Ishikawa (cell line): ENCODE measurements at regions not wholly inside any gene's neighbourhood (a gene's known extent, or its start where the extent isn't known, plus 50 kb on each side); places are given as distances from the start of the nearest gene placed in this dataset.

Experiments
- CEBPB ChIP-seq: IDR thresholded peaks from 2 replicates; pipeline ENCODE4 v1.6.1; 2012
- CREB1 ChIP-seq: IDR thresholded peaks from 2 replicates; pipeline ENCODE4 v1.6.1; 2012; ENCODE audit warnings: low read depth
- EGR1 ChIP-seq: IDR thresholded peaks from 2 replicates; pipeline ENCODE4 v1.6.1; 2012
- EP300 ChIP-seq: IDR thresholded peaks from 2 replicates; pipeline ENCODE4 v1.6.1; 2012; ENCODE audit warnings: borderline replicate concordance
- FOXM1 ChIP-seq: IDR thresholded peaks from 2 replicates; pipeline ENCODE4 v1.6.1; 2012; ENCODE audit warnings: low read depth, borderline replicate concordance
- NFIC ChIP-seq: IDR thresholded peaks from 2 replicates; pipeline ENCODE4 v1.6.1; 2012
- RAD21 ChIP-seq: IDR thresholded peaks from 2 replicates; pipeline ENCODE4 v1.6.1; 2012; ENCODE audit warnings: low read depth
- TAF1 ChIP-seq: IDR thresholded peaks from 2 replicates; pipeline ENCODE4 v1.6.1; 2012; ENCODE audit warnings: low read depth, mild to moderate bottlenecking
- TCF12 ChIP-seq: IDR thresholded peaks from 2 replicates; pipeline ENCODE4 v1.6.1; 2012; ENCODE audit warnings: low read depth
- TEAD4 ChIP-seq: IDR thresholded peaks from 2 replicates; pipeline ENCODE4 v1.6.1; 2012
- YY1 ChIP-seq: IDR thresholded peaks from 2 replicates; pipeline ENCODE4 v1.6.1; 2012; ENCODE audit warnings: low read depth
- ZBTB7A ChIP-seq: IDR thresholded peaks from 2 replicates; pipeline ENCODE4 v1.6.1; 2012; ENCODE audit warnings: low read depth
- TF ChIP-seq, protein P1 (sequence below): IDR thresholded peaks from 2 replicates; pipeline ENCODE4 v1.6.1; 2012
- TF ChIP-seq, protein P2 (sequence below): IDR thresholded peaks from 2 replicates; pipeline ENCODE4 v1.6.1; 2012
- TF ChIP-seq, protein P3 (sequence below): IDR thresholded peaks from 2 replicates; pipeline ENCODE4 v1.6.1; 2012; ENCODE audit warnings: low read depth, mild to moderate bottlenecking

DNA sequence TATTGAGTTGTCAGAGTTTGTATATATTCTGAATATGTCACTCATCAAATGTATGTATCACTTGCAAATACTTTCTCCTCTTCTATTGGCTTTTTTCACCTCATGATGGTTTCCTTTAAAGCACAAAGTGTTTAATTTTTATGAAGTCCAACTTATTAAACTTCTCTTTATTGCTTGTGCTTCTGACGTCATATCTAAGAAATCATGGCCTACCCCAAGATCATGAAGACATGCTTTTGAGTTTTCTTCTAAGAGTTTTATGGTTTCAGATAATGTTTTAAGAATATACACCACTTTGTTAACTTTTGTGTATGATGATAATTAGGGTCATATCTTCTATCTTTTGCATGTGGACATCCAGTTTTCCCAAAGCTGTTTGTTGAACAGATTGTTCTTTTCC is 417.2 kb upstream of the ATP10A start:
- TF ChIP-seq TEAD4 (no peak), FOXM1 (no peak), YY1 (no peak), CREB1 (no peak), TCF12 (no peak), CEBPB (no peak), EGR1 (no peak)
- TF ChIP-seq, protein P1, sequence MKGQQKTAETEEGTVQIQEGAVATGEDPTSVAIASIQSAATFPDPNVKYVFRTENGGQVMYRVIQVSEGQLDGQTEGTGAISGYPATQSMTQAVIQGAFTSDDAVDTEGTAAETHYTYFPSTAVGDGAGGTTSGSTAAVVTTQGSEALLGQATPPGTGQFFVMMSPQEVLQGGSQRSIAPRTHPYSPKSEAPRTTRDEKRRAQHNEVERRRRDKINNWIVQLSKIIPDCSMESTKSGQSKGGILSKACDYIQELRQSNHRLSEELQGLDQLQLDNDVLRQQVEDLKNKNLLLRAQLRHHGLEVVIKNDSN, result no peak
- TF ChIP-seq, protein P2, sequence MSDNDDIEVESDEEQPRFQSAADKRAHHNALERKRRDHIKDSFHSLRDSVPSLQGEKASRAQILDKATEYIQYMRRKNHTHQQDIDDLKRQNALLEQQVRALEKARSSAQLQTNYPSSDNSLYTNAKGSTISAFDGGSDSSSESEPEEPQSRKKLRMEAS, result no peak

- TF ChIP-seq NFIC (no peak), ZBTB7A (no peak), CEBPB (no peak), RAD21 (no peak), EP300 (no peak), CREB1 (no peak), YY1 (no peak), FOXM1 (no peak), TAF1 (no peak), TEAD4 (no peak), EGR1 (no peak), TCF12 (no peak)
- TF ChIP-seq, protein P2, result no peak
- TF ChIP-seq, protein P1, result no peak
- TF ChIP-seq, protein P3, sequence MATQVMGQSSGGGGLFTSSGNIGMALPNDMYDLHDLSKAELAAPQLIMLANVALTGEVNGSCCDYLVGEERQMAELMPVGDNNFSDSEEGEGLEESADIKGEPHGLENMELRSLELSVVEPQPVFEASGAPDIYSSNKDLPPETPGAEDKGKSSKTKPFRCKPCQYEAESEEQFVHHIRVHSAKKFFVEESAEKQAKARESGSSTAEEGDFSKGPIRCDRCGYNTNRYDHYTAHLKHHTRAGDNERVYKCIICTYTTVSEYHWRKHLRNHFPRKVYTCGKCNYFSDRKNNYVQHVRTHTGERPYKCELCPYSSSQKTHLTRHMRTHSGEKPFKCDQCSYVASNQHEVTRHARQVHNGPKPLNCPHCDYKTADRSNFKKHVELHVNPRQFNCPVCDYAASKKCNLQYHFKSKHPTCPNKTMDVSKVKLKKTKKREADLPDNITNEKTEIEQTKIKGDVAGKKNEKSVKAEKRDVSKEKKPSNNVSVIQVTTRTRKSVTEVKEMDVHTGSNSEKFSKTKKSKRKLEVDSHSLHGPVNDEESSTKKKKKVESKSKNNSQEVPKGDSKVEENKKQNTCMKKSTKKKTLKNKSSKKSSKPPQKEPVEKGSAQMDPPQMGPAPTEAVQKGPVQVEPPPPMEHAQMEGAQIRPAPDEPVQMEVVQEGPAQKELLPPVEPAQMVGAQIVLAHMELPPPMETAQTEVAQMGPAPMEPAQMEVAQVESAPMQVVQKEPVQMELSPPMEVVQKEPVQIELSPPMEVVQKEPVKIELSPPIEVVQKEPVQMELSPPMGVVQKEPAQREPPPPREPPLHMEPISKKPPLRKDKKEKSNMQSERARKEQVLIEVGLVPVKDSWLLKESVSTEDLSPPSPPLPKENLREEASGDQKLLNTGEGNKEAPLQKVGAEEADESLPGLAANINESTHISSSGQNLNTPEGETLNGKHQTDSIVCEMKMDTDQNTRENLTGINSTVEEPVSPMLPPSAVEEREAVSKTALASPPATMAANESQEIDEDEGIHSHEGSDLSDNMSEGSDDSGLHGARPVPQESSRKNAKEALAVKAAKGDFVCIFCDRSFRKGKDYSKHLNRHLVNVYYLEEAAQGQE, result no peak
Measured at GRCh38 chr15:26261966-26262365, 398.8 kb upstream of the ATP10A start.

- no peak for TF ChIP-seq CEBPB
- TF ChIP-seq, protein P3, result no peak
Measured at GRCh38 chr15:26261413-26261812, 398.3 kb upstream of the ATP10A start.

DNA sequence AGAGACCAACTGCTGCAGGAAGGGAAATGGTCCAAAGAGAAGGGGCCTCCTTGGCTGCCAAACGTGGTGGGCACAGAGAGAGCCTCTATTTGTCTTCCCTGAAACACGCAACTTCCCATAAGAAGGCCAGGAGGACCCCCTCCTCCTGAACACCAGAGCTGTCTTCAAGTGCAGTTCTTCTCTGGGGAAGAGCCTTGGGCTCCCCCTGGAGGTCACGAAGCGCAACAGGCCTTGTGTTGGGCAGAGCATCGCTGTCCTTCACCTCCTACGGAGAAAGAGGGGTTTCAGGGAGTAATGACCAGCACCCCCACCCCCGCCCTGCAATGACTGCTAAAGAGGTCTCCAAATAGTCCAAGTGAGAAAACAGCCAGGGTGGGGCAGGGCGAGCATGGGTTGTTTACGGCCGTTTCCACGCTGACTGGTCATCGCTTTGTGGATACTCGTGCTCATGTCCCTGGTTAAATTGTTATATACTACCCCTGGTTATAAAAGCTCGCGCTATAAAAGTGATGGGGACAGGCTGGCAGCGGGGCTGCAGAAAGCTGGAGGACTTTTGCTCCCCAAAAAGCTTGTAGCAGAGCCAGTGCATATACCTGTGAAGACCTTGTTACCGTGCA is 397.5 kb upstream of the ATP10A start:
- TF ChIP-seq ZBTB7A (no peak), FOXM1 (no peak), TCF12 (no peak), TAF1 (no peak), TEAD4 (no peak), NFIC (no peak), CREB1 (no peak), YY1 (no peak)
- TF ChIP-seq, protein P3, result no peak
- TF ChIP-seq, protein P2, result no peak

DNA sequence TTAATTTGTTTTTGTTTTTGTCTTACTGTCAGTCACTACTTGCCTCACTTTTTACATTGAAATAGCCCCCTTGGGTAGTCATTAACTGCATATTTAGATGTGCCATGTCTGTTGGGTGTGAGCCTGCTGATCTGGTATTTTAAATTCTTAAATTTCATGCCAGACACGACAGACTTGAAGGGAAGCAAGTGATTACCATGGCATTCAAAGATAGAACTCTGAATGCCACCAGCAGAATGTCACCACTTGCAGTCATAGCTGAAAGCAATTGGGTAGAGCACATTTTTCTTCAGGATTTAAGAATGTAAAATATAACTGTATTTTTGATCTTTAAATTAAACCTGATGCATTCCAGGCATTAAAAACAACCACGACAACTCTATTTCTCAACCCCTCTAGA is 396.5 kb upstream of the ATP10A start:
- no peak for TF ChIP-seq FOXM1
- no peak for TF ChIP-seq YY1
- TF ChIP-seq TCF12, result no peak
- no peak for TF ChIP-seq TEAD4
- TF ChIP-seq, protein P1, result no peak
- no peak for TF ChIP-seq NFIC
- no peak for TF ChIP-seq EGR1
- TF ChIP-seq TAF1, result no peak
